ENCODE measurements at regions not wholly inside any gene's neighbourhood (a gene's known extent, or its start where the extent isn't known, plus 50 kb on each side); places are given as distances from the start of the nearest gene placed in this dataset.

- Histone ChIP-seq H3K27ac (no peak overlapping the region), H3K36me3 (0 out of 2 replicates have a peak, but pooled peaks cover 5% of the 10 kb centered on the region), H3K4me1 (no peaks in the 10 kb centered on the region), H3K9me3 (peaks cover 18% of the 10 kb centered on the region), H3K4me3 (no peak overlapping the region), H3K27me3 (no peaks in the 10 kb centered on the region), H3K9ac (no peak overlapping the region), H3K4me2 (no peak overlapping the region), H4K20me1 (no peaks in the 10 kb centered on the region)
- no peak for TF ChIP-seq Cebpa-rat (IDR thresholded peaks at IDR 0.05)
Observed at GRCh38 chr2:6202756-6203155, 510.6 kb downstream of the SOX11 start.

GRCh38 chr2:6203291-6203959, 511.2 kb downstream of the SOX11 start:
- Histone ChIP-seq H3K27me3 (no peaks in the 10 kb centered on the region), H3K4me2 (no peak overlapping the region), H3K4me1 (no peaks in the 10 kb centered on the region), H3K36me3 (0 out of 2 replicates have a peak, but pooled peaks cover 5% of the 10 kb centered on the region), H4K20me1 (no peaks in the 10 kb centered on the region), H3K27ac (no peak overlapping the region), H3K4me3 (no peak overlapping the region), H3K9me3 (peaks cover 15% of the 10 kb centered on the region), H3K9ac (no peak overlapping the region)
- TF ChIP-seq Cebpa-rat (IDR thresholded peaks at IDR 0.05): no peak

- Histone ChIP-seq H3K27me3 (no peaks in the 10 kb centered on the region), H4K20me1 (no peaks in the 10 kb centered on the region), H3K9ac (no peak overlapping the region), H3K9me3 (peaks cover 2% of the 10 kb centered on the region; the same call in 1 of the 2 replicates), H3K4me3 (no peak overlapping the region), H3K4me2 (no peak overlapping the region), H3K36me3 (0 out of 2 replicates have a peak, but pooled peaks cover 2% of the 10 kb centered on the region), H3K27ac (no peak overlapping the region), H3K4me1 (no peaks in the 10 kb centered on the region)
- TF ChIP-seq Cebpa-rat (IDR thresholded peaks at IDR 0.05): no peak
Observed at GRCh38 chr2:6206882-6207281, 514.7 kb downstream of the SOX11 start.

GRCh38 chr2:6211236-6211635, 519.1 kb downstream of the SOX11 start:
- no peaks in the 10 kb centered on the region for H3K4me1 ChIP-seq
- H3K4me3 ChIP-seq: no peak overlapping the region
- no peaks in the 10 kb centered on the region for H4K20me1 ChIP-seq
- no peak overlapping the region for H3K9ac ChIP-seq
- H3K27me3 ChIP-seq: no peaks in the 10 kb centered on the region
- no peaks in the 10 kb centered on the region for H3K9me3 ChIP-seq
- H3K27ac ChIP-seq: no peak overlapping the region
- H3K4me2 ChIP-seq: no peak overlapping the region
- TF ChIP-seq Cebpa-rat (IDR thresholded peaks at IDR 0.05): no peak
- H3K36me3 ChIP-seq: no peaks in the 10 kb centered on the region

- H3K4me1 ChIP-seq: no peaks in the 10 kb centered on the region
- H3K4me3 ChIP-seq: no peak overlapping the region
- no peak overlapping the region for H3K4me2 ChIP-seq
- no peaks in the 10 kb centered on the region for H4K20me1 ChIP-seq
- no peaks in the 10 kb centered on the region for H3K9me3 ChIP-seq
- H3K27me3 ChIP-seq: no peaks in the 10 kb centered on the region
- H3K27ac ChIP-seq: no peak overlapping the region
- TF ChIP-seq Cebpa-rat (IDR thresholded peaks at IDR 0.05): no peak
- no peak overlapping the region for H3K9ac ChIP-seq
- H3K36me3 ChIP-seq: no peaks in the 10 kb centered on the region
Observed at GRCh38 chr2:6212491-6212890, 520.3 kb downstream of the SOX11 start.

GRCh38 chr2:6213056-6213780, 521.0 kb downstream of the SOX11 start:
- no peak overlapping the region for H3K4me2 ChIP-seq
- H3K4me1 ChIP-seq: no peaks in the 10 kb centered on the region
- no peak for TF ChIP-seq Cebpa-rat (IDR thresholded peaks at IDR 0.05)

GRCh38 chr2:6214471-6214870, 522.3 kb downstream of the SOX11 start:
- H4K20me1 ChIP-seq: no peaks in the 10 kb centered on the region
- H3K9me3 ChIP-seq: no peaks in the 10 kb centered on the region
- no peak overlapping the region for H3K27ac ChIP-seq
- no peak overlapping the region for H3K9ac ChIP-seq
- no peak for TF ChIP-seq Cebpa-rat (IDR thresholded peaks at IDR 0.05)
- no peak overlapping the region for H3K4me3 ChIP-seq
- no peak overlapping the region for H3K4me2 ChIP-seq
- H3K27me3 ChIP-seq: no peaks in the 10 kb centered on the region
- H3K4me1 ChIP-seq: no peaks in the 10 kb centered on the region
- no peaks in the 10 kb centered on the region for H3K36me3 ChIP-seq

More at GRCh38 chr2:6213056-6213780, 521.0 kb downstream of the SOX11 start:
- H3K27me3 ChIP-seq: no peaks in the 10 kb centered on the region
- H3K36me3 ChIP-seq: no peaks in the 10 kb centered on the region
- H3K9me3 ChIP-seq: no peaks in the 10 kb centered on the region
- H3K4me3 ChIP-seq: no peak overlapping the region
- no peak overlapping the region for H3K27ac ChIP-seq
- H4K20me1 ChIP-seq: no peaks in the 10 kb centered on the region
- no peak overlapping the region for H3K9ac ChIP-seq

- no peak for TF ChIP-seq Cebpa-rat (IDR thresholded peaks at IDR 0.05)
- no peak overlapping the region for H3K4me3 ChIP-seq
- no peak overlapping the region for H3K27ac ChIP-seq
- no peaks in the 10 kb centered on the region for H3K36me3 ChIP-seq
- H3K4me1 ChIP-seq: no peaks in the 10 kb centered on the region
- H3K4me2 ChIP-seq: no peak overlapping the region
- H3K9ac ChIP-seq: no peak overlapping the region
- no peaks in the 10 kb centered on the region for H3K27me3 ChIP-seq
- no peaks in the 10 kb centered on the region for H4K20me1 ChIP-seq
- H3K9me3 ChIP-seq: no peaks in the 10 kb centered on the region
Observed at GRCh38 chr2:6215053-6215452, 522.9 kb downstream of the SOX11 start.

GRCh38 chr2:6216234-6216633, 524.0 kb downstream of the SOX11 start:
- Histone ChIP-seq H3K4me1 (no peaks in the 10 kb centered on the region), H3K27me3 (no peaks in the 10 kb centered on the region), H4K20me1 (no peaks in the 10 kb centered on the region), H3K9ac (no peak overlapping the region), H3K4me2 (no peak overlapping the region), H3K9me3 (no peaks in the 10 kb centered on the region), H3K36me3 (no peaks in the 10 kb centered on the region), H3K27ac (no peak overlapping the region), H3K4me3 (no peak overlapping the region)
- no peak for TF ChIP-seq Cebpa-rat (IDR thresholded peaks at IDR 0.05)

GRCh38 chr2:6218926-6219325, 526.7 kb downstream of the SOX11 start:
- no peak overlapping the region for H3K27ac ChIP-seq
- H4K20me1 ChIP-seq: no peaks in the 10 kb centered on the region
- H3K4me2 ChIP-seq: no peak overlapping the region
- H3K4me1 ChIP-seq: peaks cover 2% of the 10 kb centered on the region
- TF ChIP-seq Cebpa-rat (IDR thresholded peaks at IDR 0.05): no peak
- no peak overlapping the region for H3K4me3 ChIP-seq
- no peaks in the 10 kb centered on the region for H3K36me3 ChIP-seq
- H3K27me3 ChIP-seq: no peaks in the 10 kb centered on the region
- H3K9ac ChIP-seq: no peak overlapping the region
- H3K9me3 ChIP-seq: no peaks in the 10 kb centered on the region

Data from BLaER1 (cell line).